Activated CD4-positive, CD25-positive, alpha-beta regulatory T cell (primary cell): ENCODE measurements at regions not wholly inside any gene's neighbourhood (a gene's known extent, or its start where the extent isn't known, plus 50 kb on each side); places are given as distances from the start of the nearest gene placed in this dataset.
"Not testable (repeated sequence)": the region's sequence is repeated elsewhere in the genome, so short reads cannot be mapped to it uniquely, and the experiment has no call there.

Experiments
- DNase-seq, 4 experiments: peaks; one replicate each; lab custom pipeline; 2025; lab: John Stamatoyannopoulos, UW

DNA sequence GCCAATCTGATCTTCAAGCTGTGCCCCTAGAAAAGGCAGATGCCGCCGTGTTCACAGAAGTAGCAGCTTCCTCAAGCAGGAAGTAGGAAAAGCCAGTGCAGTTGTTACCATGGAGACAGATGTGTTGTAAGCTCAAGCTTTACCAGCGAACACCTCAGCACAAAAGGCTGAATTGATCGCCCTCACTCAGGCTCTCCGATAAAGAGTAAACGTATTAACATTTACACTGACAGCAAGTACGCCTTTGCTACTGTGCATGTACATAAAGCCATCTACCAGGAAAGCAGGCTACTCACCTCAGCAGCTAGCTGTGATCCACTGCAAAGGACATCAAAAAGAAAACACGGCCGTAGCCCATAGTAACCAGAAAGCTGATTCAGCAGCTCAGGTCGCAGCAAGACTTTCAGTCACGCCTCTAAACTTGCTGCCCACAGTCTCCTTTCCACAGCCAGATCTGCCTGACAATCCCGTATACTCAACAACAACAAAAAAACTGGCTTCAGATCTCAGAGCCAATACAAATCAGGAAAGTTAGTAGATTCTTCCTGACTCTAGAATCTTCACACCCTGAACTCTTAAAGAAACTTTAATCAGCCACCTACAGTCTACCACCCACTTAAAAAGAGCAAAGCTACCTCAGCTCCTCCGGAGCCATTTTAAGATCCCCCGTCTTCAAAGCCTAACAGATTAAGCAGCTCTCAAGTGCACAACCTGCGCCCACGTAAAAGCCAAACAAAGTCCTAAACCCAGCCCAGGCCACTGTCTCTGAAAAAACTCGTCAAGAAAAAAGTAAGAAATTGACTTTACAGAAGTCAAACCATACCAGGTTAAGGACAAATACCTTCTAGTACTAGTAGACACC lies 160.0 kb downstream of the DEFB131A start:
- DNase-seq, result not testable (repeated sequence)

DNA sequence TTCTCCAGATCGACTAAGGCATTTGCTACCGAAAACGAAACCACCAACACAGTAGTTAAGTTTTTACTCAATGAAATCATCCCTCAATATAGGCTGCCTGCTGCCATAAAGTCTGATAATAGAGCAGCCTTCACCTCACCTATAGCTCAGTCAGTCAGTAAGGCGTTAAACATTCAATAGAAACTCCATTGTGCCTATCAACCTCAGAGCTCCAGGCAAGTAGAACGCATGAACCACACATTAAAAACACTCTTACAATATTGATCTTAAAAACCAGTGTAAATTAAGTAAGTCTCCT lies 160.6 kb downstream of the DEFB131A start:
- not testable (repeated sequence) for DNase-seq

DNA sequence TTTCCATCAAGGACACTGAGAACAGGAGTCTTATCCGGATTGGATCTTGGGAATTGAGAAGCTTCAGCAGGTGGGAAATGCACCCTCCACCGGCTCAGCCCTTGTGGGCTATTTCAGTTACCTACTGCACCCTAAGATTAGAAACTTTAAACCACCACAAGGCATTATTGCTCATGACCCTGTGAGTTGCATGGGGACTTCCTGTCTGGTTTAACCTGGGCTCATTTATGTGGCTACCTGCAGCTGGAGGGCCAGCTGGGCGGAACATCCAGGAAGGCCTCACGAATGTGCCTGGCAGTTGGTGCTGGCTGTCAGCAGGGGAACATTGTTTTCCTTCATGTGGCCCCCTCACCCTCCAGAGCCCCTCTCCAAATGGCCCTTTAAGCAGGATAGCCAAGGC lies 164.1 kb downstream of the DEFB131A start:
- DNase-seq, result no peak

DNA sequence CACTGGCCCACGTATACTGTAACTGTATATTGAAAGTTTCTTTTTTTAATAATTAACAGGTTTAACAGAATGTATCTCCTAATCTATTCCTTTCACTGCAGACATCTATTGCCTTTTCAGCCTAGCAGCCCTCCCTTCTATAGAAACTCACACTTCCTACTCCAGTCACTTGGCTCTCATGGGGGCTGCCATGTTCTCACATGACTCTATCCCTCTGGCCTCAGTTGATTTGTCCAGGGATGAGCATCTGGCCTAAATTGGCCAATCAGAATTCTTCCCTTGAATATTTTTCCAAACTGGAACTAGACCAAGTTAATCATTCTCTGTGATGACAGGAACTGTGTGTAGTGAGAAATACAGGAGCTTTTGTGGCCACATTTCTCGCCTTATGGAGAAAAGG lies 166.1 kb downstream of the DEFB131A start:
- DNase-seq, result not testable (repeated sequence)

DNA sequence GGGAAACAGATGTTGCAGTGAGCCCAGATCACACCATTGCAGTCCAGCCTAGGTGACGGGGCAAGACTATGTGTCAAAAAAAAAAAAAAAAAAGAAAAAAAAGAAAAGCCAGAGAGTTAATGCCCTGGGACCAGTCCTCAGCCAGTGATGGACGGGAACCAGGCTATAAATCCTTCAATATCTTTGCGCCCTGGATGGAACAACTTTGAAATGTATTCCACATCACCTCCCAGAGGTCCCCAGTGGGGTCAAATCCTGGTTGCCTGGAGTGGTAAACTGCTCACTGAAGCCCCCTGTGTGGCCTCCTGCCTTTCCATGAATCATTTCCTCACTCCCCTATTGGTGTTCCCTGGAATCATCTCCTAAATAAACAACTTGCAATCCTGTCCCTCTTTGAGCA lies 166.9 kb downstream of the DEFB131A start:
- DNase-seq, result no peak

DNA sequence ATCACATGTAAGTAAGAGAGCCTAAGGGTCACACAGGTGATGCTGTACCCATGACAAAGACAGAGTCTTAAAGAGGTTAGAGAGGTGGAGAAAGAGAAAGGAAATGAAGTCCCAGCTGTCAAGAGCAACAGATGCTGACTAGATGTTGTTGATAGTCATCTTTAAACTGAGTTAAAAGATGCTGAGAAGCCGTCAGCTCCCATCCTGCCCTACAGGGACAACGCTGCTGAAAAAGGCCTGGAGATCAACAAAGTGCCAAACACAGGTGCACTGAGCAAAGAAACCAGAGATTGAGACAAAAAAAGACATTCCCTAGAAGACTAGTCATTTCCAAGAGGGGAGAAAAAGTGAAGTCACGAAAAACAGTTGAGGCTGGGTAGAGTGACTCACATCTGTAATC lies 145.0 kb upstream of the DRD5 start:
- DNase-seq, result not testable (repeated sequence)

DNA sequence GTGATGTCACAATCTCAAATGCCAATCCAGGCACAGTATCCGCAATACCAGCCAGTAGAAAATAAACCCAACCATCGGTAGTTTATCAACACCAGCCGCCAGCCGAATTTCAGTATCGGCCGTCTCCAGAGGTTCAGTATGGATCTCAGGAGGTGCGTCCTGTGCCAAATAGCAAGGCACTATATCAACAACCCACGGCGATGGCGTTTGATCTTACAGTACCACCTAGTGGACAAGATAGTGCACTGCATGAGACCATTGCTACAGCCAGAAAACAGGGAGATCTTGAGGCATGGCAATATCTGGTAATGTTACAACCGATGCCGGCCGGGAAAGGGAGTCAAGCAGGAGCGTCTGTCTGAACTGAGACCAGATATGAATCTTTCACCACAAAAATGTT lies 121.8 kb upstream of the DRD5 start:
- not testable (repeated sequence) for DNase-seq

DNA sequence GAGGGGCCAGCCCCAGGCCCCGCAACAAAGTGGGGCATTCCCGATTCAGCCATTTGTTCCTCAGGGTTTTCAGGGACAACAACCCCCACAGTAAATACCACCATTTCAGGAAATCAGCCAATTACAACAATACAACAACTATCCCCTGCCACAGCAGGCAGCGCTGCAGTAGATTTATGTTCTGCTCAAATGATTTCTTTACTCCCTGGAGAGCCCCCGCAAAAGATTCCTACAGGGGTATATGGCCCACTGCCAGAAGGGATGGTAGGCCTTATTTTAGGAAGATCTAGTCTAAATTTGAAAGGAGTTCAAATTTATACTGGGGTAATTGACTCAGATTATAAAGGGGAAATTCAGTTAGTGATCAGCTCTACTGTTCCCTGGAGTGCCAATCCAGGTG lies 120.5 kb upstream of the DRD5 start:
- not testable (repeated sequence) for DNase-seq

DNA sequence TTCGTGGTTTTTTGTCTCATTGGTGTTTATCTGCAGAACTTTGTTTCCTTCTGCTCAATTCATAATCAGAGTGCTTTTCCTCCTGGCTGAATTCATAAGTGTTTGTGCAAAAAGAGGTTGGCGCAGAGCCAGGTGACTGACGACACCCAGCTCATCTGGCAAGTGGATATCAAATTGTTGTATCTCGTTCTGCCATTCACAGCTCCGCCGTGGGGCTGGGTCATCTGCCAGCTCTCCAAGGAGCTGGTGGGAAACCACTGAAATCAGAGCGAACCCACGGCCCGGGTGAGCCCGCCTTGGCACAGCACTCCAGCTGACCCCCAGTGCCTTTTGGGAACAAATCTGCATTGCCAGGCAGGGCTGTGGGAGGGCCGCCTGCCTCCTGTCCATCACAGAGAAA lies 110.7 kb upstream of the DRD5 start:
- DNase-seq, result not testable (repeated sequence)

DNA sequence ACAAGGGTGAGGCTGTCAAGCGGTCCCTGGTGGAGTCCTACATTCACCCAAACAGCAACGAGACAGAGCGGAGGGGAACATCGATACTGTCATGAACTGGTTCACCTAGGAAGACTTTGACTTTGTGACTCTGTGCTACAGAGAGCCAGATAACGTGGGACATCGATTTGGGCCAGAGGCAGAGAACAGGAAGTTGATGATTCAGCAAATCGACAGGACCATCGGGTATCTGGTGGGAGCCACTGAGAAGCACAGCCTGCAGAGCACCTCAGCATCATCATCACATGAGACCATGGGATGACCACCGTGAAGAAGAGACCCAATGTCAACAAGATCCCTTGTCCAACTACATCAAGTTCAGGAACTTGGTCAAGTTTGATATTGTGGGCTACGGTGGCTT lies 104.1 kb upstream of the DRD5 start:
- not testable (repeated sequence) for DNase-seq

DNA sequence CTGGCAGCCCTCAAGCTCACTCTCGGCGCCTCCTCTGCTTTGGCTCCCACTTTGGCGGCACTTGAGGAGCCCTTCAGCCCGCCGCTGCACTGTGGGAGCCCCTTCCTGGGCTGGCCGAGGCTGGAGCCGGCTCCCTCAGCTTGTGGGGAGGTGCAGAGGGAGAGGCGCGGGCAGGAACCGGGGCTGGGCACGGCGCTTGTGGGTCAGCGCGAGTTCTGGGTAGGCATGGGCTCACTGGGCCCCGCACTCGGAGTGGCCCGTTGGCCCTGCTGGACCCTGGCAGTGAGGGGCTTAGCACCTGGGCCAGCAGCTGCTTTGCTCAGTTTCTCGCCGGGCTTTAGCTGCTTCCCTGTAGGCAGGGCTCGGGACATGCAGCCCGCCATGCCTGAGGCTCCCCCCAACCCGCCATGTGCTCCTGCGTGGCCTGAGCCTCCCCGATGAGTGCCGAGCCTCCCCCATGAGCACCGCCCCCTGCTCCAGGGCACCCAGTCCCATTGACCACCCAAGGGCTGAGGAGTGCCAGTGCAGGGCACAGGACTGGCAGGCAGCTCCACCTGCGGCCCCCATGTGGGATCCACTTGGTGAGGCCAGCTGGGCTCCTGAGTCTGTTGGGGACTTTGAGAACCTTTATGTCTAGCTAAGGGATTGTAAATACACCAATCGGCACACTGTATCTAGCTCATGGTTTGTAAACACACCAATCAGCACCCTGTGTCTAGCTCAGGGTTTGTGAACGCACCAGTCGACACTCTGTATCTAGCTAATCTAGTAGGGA lies 101.5 kb upstream of the DRD5 start:
- no peak for DNase-seq

DNA sequence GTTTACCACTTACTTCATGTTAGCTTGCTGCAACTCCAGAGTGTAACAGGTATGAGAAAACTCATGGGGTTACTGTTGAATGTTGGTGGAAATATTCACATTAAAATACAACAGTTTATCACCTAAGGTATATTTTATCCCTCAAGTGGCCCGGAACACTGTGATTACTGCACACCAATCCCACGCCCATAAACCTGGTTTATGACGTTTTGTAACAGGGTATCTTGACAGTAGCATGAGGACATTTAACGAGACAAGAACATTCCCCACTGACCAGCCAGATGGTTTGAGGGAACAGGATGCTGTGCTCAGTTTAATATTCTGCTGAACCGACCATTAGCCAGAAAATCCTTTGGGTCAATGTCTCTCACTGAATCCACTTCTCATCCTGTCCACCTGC lies 98.3 kb upstream of the DRD5 start:
- not testable (repeated sequence) for DNase-seq

DNA sequence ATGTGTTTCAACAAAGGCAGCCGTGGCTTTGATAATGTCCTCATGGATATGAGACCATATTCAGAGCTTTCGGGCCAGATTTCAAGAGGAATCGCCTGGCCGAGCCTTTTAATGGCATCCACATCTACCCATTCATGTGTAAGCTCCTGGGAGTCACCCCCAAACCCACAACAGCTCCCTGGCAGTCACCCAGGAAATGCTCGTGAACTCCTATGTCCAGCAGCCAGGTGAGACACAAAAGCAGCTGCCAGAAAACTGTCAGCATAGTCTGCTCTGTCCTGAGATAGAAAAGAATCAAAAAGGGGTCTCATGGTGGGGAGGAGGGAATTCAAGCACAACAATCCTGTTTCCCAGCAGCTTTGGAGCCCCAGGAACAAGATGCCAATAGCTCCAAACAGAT lies 96.4 kb upstream of the DRD5 start:
- not testable (repeated sequence) for DNase-seq

DNA sequence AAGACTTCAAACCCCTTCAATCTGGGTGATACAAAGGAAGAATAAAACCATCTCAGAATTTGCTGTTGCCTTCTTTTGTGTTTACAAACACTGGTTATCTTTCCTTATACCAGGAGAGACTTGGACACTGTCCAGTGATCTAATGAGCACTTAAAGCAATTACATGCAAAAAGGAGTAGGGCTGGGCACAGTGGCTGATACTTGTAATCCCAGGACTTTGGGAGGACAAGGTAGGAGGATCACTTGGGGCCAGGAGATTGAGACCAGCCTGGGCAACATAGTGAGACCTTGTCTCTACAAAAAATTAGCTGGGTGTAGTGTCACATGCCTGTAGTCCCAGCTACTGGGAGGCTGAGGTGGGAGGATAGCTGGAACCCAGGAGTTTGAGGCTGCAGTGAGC lies 95.7 kb upstream of the DRD5 start:
- DNase-seq, result no peak

DNA sequence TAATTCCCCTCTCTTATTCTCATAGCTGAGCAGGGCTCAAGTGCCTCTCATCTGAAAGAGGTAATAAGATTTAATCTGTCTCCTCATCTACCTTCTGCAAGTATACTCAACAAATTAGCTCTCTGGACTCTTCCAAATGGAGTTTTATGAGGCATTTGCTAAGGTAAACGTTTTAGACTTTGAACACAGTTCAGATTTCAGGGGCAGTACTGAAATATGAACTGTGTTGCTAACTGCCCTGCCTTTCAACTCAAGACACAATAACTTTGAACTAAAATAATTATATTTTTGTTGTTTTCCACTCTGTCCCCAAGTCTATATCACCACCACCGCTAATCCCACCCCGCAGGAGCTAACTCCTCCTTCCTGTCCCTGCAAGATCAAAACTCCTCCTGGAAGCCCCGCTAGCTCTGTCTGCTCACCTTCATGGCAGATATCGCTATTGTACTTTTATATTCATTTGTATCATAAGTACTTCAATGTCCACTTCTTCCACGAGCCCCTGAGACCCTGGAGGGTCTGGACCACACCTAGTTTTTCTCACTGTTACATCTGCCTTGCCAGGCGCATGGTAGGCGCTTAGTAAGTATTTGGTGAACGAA lies 90.7 kb upstream of the DRD5 start:
- DNase-seq, result not testable (repeated sequence)

DNA sequence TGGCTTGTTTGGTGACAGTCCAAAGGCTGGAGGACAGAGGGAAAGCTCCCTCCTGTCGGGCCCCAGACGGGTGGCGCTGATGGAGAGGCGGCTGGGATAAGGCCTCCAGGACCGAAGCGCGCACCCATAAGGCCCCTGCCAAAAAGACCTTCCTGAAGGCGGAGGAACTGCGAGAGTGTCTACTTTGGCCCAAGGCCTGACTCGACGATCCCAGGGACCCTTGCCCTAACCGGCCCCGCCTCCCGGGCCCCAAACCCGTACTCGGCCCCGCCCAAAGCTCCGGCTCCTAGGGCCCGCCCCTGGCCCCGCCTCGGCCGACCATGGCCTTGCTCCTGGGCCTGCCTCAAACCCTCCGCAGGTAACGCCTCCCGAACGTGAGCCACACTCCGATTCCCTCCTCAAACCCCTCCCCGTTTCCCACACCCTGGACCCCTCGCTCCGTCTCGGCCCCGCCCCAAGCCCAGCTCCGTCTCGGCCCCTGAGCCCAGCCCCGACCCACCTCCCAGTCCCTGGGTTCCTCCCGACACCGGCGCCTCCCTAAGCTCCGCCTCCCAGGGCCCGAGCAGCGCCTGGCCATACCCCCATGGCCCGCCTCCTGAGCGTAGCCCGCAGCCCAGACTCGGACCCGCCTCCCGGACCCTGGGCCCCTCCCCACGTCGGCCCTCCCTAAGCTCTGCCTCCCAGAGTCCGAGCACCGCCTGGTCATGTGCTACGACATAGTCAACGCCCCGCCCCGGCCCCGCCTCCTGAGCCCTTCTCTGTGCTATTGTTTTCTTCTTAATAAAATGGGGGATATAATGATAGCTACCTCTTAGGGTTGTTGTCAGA lies 90.0 kb upstream of the DRD5 start:
- peak; percentile 58 to 76 (median 74) for DNase-seq

DNA sequence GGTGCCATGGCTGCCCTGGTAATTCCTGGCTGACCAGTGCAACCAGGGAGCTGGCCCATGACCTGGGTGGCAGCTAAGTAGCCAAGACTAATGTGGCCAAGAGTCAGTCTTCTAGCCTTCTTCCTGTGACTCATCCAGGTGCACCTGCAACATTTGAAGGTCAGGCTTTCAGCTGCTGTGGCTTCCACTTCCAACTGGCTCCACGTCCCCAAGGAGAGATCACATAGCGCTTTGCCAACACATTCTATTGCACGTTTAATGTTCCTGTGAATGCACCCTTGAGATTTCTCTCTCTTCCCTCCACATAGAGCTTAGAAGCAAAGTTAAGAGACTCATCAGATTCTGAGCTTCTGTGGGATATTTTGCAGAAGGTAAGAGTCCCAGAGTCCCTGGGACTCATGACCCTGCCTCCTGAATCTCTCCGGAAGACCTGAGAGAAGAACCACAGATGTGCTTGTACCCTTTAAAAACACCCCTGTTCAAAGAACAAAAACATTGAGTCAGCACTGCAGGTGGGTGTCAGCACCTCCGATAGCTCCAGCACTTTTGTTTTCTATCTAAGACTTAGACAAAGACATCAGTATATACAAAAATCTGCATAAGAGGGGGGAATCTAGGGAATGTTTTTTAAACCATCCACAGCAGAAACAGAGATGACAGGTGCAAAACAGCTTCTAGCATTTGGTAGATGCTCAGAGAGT lies 88.5 kb upstream of the DRD5 start:
- not testable (repeated sequence) for DNase-seq

DNA sequence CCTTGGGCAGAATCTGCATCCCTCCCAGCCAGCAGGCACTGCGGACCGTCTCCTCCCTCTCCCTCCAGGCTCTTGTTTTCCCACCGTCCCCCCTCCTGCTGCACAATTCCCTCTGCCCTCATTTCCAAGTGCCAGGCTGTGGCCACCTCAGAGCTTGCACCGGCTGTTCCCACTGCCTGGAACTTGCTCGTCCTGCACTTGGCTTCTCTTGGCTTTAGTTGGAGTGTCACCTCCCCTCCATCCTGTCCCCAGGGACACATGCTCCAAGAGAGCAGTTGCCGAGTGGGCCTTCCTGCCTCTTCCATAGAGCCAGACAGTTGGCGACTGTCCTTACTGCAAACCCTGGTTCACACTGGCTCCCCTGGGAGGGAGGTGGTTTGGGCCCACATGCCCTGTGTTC lies 87.0 kb upstream of the DRD5 start:
- DNase-seq, result not testable (repeated sequence)

DNA sequence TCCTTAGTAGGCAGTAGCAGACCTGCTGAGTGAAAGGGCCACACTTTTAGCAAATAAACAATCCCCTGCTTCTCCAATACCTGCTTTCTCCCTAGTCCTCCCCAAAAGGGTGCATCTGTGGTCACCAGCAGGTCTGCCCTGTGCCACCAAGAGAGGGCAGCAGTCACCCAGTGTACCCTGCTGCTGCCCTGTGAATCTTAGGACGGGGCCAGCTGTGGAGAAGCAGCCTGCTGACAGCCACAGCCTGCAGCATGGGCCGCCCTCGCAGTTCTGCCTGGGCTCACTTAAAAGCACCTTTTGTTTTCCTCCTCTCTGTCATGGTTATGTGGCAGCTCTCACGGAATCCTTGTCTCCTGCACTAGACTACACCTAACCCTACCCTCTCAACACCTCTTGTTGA lies 85.4 kb upstream of the DRD5 start:
- not testable (repeated sequence) for DNase-seq

DNA sequence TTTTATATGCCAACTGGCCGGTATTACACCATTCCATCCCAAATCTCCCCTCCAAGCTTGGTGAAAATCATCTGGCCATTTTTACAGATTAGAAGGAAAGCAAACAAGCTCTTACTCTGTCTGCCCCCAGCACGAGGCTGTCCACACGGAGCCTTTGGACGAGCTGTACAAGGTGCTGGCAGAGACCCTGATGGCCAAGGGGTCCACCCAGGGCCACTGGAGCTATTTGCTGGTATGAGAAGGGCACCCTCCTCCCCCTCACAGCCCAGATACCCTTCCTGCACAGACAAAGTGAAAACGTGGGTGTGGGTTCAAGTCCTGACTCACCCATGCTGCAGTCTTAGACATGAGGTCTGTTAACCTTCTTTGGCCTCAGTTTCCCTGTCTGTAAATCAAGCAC lies 84.9 kb upstream of the DRD5 start:
- not testable (repeated sequence) for DNase-seq

DNA sequence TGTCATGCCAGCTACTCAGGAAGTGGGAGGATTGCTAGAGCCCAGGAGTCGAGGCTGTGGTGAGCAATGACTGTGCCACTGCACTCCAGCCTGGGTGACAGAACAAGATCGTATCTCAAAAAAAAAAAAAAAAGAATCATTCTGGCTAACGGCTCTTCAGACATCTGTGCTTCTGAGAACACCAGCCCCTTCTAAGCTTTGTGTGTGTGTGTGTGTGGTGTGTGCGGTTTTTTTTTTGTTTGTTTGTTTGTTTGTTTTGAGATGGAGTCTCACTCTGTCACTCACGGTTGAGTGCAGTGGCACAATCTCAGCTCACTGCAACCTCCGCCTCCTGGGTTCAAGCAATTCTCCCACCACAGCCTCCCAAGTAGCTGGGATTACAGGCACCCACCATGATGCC lies 79.4 kb upstream of the DRD5 start:
- DNase-seq, result not testable (repeated sequence)
